ENCODE measurements at regions not wholly inside any gene's neighbourhood (a gene's known extent, or its start where the extent isn't known, plus 50 kb on each side); places are given as distances from the start of the nearest gene placed in this dataset.

- DNase-seq (ENCODE audit: low spot score), result no peak
Measured at GRCh38 chr6:56378507-56378906, 131.1 kb upstream of the COL21A1 start.

GRCh38 chr6:56377295-56377694 is 129.9 kb upstream of the COL21A1 start:
- DNase-seq (ENCODE audit: low spot score), result no peak

- DNase-seq (ENCODE audit: low spot score), result no peak
Measured at GRCh38 chr6:56375806-56376205, 128.4 kb upstream of the COL21A1 start.

GRCh38 chr6:56374841-56375369 is 127.5 kb upstream of the COL21A1 start:
- peak; percentile 29 for DNase-seq (ENCODE audit: low spot score)

- no peak for DNase-seq (ENCODE audit: low spot score)
Measured at GRCh38 chr6:56372406-56372995, 125.1 kb upstream of the COL21A1 start.

- DNase-seq (ENCODE audit: low spot score), result peak; percentile 81
Measured at GRCh38 chr6:56370561-56371211, 123.3 kb upstream of the COL21A1 start.

- peak; percentile 73 for DNase-seq (ENCODE audit: low spot score)
Measured at GRCh38 chr6:56370127-56370540, 122.8 kb upstream of the COL21A1 start.

GRCh38 chr6:56368491-56368890 is 121.1 kb upstream of the COL21A1 start:
- DNase-seq (ENCODE audit: low spot score), result no peak

- no peak for DNase-seq (ENCODE audit: low spot score)
Measured at GRCh38 chr6:56366141-56366852, 118.9 kb upstream of the COL21A1 start.

- no peak for DNase-seq (ENCODE audit: low spot score)
Measured at GRCh38 chr6:56364827-56365339, 117.5 kb upstream of the COL21A1 start.

GRCh38 chr6:56364431-56364826 is 117.0 kb upstream of the COL21A1 start:
- DNase-seq (ENCODE audit: low spot score), result no peak

- DNase-seq (ENCODE audit: low spot score), result no peak
Measured at GRCh38 chr6:56363796-56364430, 116.5 kb upstream of the COL21A1 start.

- DNase-seq (ENCODE audit: low spot score), result no peak
Measured at GRCh38 chr6:56361812-56362211, 114.4 kb upstream of the COL21A1 start.

GRCh38 chr6:56359201-56359899 is 112.0 kb upstream of the COL21A1 start:
- peak; percentile 74 for DNase-seq (ENCODE audit: low spot score)

GRCh38 chr6:56357616-56358373 is 110.4 kb upstream of the COL21A1 start:
- no peak for DNase-seq (ENCODE audit: low spot score)

- peak; percentile 41 for DNase-seq (ENCODE audit: low spot score)
Measured at GRCh38 chr6:56356426-56356825, 109.0 kb upstream of the COL21A1 start.

- no peak for DNase-seq (ENCODE audit: low spot score)
Measured at GRCh38 chr6:56353860-56354259, 106.5 kb upstream of the COL21A1 start.

- DNase-seq (ENCODE audit: low spot score), result no peak
Measured at GRCh38 chr6:56350628-56351260, 103.4 kb upstream of the COL21A1 start.

GRCh38 chr6:56349194-56349593 is 101.8 kb upstream of the COL21A1 start:
- no peak for DNase-seq (ENCODE audit: low spot score)

- DNase-seq (ENCODE audit: low spot score), result no peak
Measured at GRCh38 chr6:56348578-56348977, 101.2 kb upstream of the COL21A1 start.
